Glutamatergic neuron (in vitro differentiated cells): ENCODE measurements at regions not wholly inside any gene's neighbourhood (a gene's known extent, or its start where the extent isn't known, plus 50 kb on each side); places are given as distances from the start of the nearest gene placed in this dataset.

Source experiments
- DNase-seq: peaks from one replicate; pipeline ENCODE4 v3.0.0; 2022
- H3K27ac Mint-ChIP-seq: one replicate; pipeline ENCODE4 v1.8.0; 2020; ENCODE audit warnings: mild to moderate bottlenecking, mixed read lengths, inconsistent platforms; ENCODE audit not compliant: unreplicated experiment
- H3K27me3 Mint-ChIP-seq: one replicate; pipeline ENCODE4 v1.8.0; 2020; ENCODE audit warnings: mild to moderate bottlenecking, moderate library complexity, mixed read lengths, inconsistent platforms; ENCODE audit not compliant: unreplicated experiment
- H3K36me3 Mint-ChIP-seq: one replicate; pipeline ENCODE4 v1.8.0; 2020; ENCODE audit warnings: mild to moderate bottlenecking, mixed read lengths, inconsistent platforms; ENCODE audit not compliant: unreplicated experiment
- H3K4me1 Mint-ChIP-seq: one replicate; pipeline ENCODE4 v1.8.0; 2020; ENCODE audit warnings: mild to moderate bottlenecking, low read depth, mixed read lengths, inconsistent platforms; ENCODE audit not compliant: unreplicated experiment
- H3K4me3 Mint-ChIP-seq: one replicate; pipeline ENCODE4 v1.8.0; 2020; ENCODE audit warnings: mild to moderate bottlenecking, mixed read lengths, inconsistent platforms; ENCODE audit not compliant: unreplicated experiment
- H3K9me3 Mint-ChIP-seq: one replicate; pipeline ENCODE4 v1.8.0; 2020; ENCODE audit warnings: mild to moderate bottlenecking, moderate library complexity, mixed read lengths, inconsistent platforms; ENCODE audit not compliant: unreplicated experiment
- CTCF ChIP-seq: fragments of 200-600 bp; sonication (generic); IDR thresholded peaks from one replicate; pipeline ENCODE4 v1.5.0; 2021; ENCODE audit not compliant: partially characterized antibody, unreplicated experiment

DNA sequence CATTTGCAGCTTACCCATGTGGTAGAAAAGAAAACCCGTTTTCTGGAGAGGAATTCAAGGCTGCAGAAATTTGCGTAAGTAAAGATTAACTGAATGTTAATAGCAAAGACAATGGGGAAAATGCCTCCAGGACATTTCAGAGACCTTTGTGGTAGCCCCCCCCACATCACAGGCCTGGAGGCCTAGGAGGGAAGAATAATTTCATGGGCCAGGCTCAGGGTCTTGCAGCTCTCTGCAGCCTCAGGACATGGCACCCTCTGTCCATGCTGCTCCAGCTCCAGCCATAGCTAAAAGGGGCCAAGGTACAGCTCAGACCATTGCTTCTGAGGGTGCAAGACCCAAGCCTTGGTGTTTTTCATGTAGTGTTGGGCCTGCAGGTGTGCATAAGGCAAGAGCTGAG is 92.7 kb upstream of the ZNF678 start:
- DNase-seq = no peak
- H3K36me3 Mint-ChIP-seq = peaks cover 6% of the 10 kb centered on the region
- H3K9me3 Mint-ChIP-seq = no peaks in the 10 kb centered on the region
- no peak overlapping the region for H3K4me3 Mint-ChIP-seq
- TF ChIP-seq CTCF = no peak
- no peaks in the 10 kb centered on the region for H3K27me3 Mint-ChIP-seq
- peaks cover 2% of the 10 kb centered on the region for H3K4me1 Mint-ChIP-seq
- H3K27ac Mint-ChIP-seq = no peak overlapping the region

DNA sequence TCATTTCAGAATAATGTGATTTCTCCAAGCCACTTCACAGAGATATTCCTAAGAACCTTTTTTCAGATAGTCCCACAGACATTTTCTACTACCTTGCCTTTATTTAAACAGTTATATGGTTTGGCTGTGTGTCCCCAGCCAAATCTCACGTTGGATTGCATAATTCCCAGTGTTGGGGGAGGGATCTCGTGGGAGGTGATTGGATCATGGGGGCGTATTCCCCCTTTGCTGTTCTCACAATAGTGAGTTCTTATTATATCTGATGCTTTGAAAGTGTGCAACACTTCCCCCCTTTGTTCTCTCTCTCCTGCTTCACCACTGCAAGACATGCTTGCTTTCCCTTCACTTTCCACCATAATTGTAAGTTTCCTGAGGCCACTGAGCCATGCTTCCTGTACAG is 93.6 kb upstream of the ZNF678 start:
- no peak overlapping the region for H3K4me3 Mint-ChIP-seq
- H3K9me3 Mint-ChIP-seq = no peaks in the 10 kb centered on the region
- TF ChIP-seq CTCF = no peak
- H3K27me3 Mint-ChIP-seq = no peaks in the 10 kb centered on the region
- no peak overlapping the region for H3K27ac Mint-ChIP-seq
- H3K4me1 Mint-ChIP-seq = peaks cover 2% of the 10 kb centered on the region
- no peak for DNase-seq
- peaks cover 6% of the 10 kb centered on the region for H3K36me3 Mint-ChIP-seq

GRCh38 chr1:227466039-227466645 is 97.2 kb upstream of the ZNF678 start:
- peaks cover 6% of the 10 kb centered on the region for H3K36me3 Mint-ChIP-seq
- H3K27ac Mint-ChIP-seq = no peak overlapping the region
- no peaks in the 10 kb centered on the region for H3K4me1 Mint-ChIP-seq
- TF ChIP-seq CTCF = no peak
- peaks cover 2% of the 10 kb centered on the region for H3K9me3 Mint-ChIP-seq
- DNase-seq = no peak
- H3K4me3 Mint-ChIP-seq = no peak overlapping the region
- no peaks in the 10 kb centered on the region for H3K27me3 Mint-ChIP-seq

DNA sequence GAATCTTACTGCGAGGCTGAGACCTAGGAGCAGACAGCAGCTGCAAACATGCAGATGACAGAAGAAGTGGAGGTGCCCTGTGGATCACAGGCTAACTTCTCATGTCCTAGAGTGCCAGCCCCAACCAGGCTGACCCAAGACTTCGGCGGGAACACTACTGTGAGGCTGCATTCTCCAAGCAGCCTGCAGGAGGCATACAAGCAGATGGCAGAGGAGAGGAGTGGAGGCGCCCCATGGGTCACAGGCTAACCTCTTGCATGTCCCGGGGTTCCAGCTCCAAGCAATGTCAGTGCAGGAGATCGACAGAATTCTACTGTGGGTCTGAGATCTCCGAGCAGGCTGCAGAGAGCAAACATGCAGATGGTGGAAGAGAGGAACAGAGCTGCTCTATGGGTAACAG is 98.1 kb upstream of the ZNF678 start:
- H3K27me3 Mint-ChIP-seq = no peaks in the 10 kb centered on the region
- no peaks in the 10 kb centered on the region for H3K4me1 Mint-ChIP-seq
- no peak overlapping the region for H3K4me3 Mint-ChIP-seq
- H3K9me3 Mint-ChIP-seq = peaks cover 2% of the 10 kb centered on the region
- TF ChIP-seq CTCF = peak; percentile 19
- H3K27ac Mint-ChIP-seq = no peak overlapping the region
- H3K36me3 Mint-ChIP-seq = peaks cover 2% of the 10 kb centered on the region
- no peak for DNase-seq

DNA sequence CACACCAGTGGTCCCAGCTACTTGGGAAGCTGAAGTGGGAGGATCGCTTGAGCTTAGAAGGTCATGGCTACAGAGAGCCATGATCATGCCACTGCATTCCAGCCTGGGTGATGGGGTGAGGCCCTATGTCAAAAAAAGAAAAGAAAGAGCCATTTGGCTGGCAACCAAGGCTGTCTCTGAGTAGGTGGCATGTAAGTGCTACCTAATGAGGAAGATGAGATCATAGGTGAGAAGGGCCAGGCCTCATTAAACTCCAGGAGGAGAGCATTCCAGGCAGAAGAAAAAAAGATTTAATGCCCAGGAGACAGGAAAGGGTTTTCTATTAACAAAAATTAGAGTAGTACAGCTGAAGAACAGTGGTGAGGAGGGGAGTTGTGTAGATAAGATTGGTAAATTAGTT is 103.4 kb upstream of the ZNF678 start:
- Mint-ChIP-seq H3K36me3 (no peaks in the 10 kb centered on the region), H3K9me3 (peaks cover 4% of the 10 kb centered on the region), H3K4me1 (no peaks in the 10 kb centered on the region), H3K27me3 (no peaks in the 10 kb centered on the region), H3K4me3 (no peak overlapping the region), H3K27ac (no peak overlapping the region)
- TF ChIP-seq CTCF = no peak
- no peak for DNase-seq
